Adrenal gland (tissue), 5 donors: ENCODE measurements at regions not wholly inside any gene's neighbourhood (a gene's known extent, or its start where the extent isn't known, plus 50 kb on each side); places are given as distances from the start of the nearest gene placed in this dataset.

Source experiments
- CTCF ChIP-seq, 6 experiments: fragments of 450-650 bp in 4 of 6; fragments of 200-600 bp in 2 of 6; sonication (generic) in 1 of 6; IDR thresholded peaks; 1 replicate in 5 of 6; 2 replicates in 1 of 6; pipeline versions ENCODE4 v1.5.1 to v1.8.0; 2016 to 2021; ENCODE audit warnings: antibody characterized with exemption in 6 of 6, mild to moderate bottlenecking in 2 of 6, moderate library complexity in 1 of 6
- POLR2A ChIP-seq, 2 donors: fragments of 450-650 bp; IDR thresholded peaks; one replicate each; pipeline ENCODE4 v1.6.1; 2017; ENCODE audit warnings: antibody characterized with exemption in 2 of 2, mild to moderate bottlenecking in 2 of 2, moderate library complexity in 1 of 2
- donor health status: DM: no; HTN: no; CAD: no.

- peak in 2 of 6 experiments; percentile 8 to 13 for TF ChIP-seq CTCF (IDR thresholded peaks at IDR 0.05)
- no peak for TF ChIP-seq POLR2A (IDR thresholded peaks at IDR 0.05)
Observed at GRCh38 chr9:2271426-2271825, 256.3 kb downstream of the SMARCA2 start.
